Activated CD4-positive, alpha-beta T cell treated with anti-CD3 and anti-CD28 coated beads for 4 hours (primary cell): ENCODE measurements at regions not wholly inside any gene's neighbourhood (a gene's known extent, or its start where the extent isn't known, plus 50 kb on each side); places are given as distances from the start of the nearest gene placed in this dataset.
A peak's percentile ranks its signal among the peaks of the same experiment; 100 is the strongest.
"Not testable (repeated sequence)": the region's sequence is repeated elsewhere in the genome, so short reads cannot be mapped to it uniquely, and the experiment has no call there.

ENCODE experiments used
- DNase-seq, 2 donors: peaks; one replicate each; pipeline ENCODE4 v3.0.0-alpha.2; 2020

GRCh38 chr4:181121733-181122132, 1121.5 kb upstream of the TENM3 start:
- no peak for DNase-seq

GRCh38 chr4:181127171-181127570, 1116.0 kb upstream of the TENM3 start:
- DNase-seq = no peak

GRCh38 chr4:181130317-181130716, 1112.9 kb upstream of the TENM3 start:
- DNase-seq = not testable (repeated sequence)

GRCh38 chr4:181137351-181137750, 1105.9 kb upstream of the TENM3 start:
- DNase-seq = no peak

- no peak for DNase-seq
Observed at GRCh38 chr4:181138116-181138515, 1105.1 kb upstream of the TENM3 start.

GRCh38 chr4:181140037-181140603, 1103.1 kb upstream of the TENM3 start:
- no peak for DNase-seq

- DNase-seq = peak; percentile 49 to 55
Observed at GRCh38 chr4:181143250-181143854, 1099.8 kb upstream of the TENM3 start.

GRCh38 chr4:181146051-181146450, 1097.2 kb upstream of the TENM3 start:
- no peak for DNase-seq

GRCh38 chr4:181147416-181147951, 1095.7 kb upstream of the TENM3 start:
- DNase-seq = no peak

- DNase-seq = no peak
Observed at GRCh38 chr4:181148470-181148869, 1094.7 kb upstream of the TENM3 start.

- no peak for DNase-seq
Observed at GRCh38 chr4:181150191-181150590, 1093.0 kb upstream of the TENM3 start.

- DNase-seq = no peak
Observed at GRCh38 chr4:181151856-181152255, 1091.3 kb upstream of the TENM3 start.

- no peak for DNase-seq
Observed at GRCh38 chr4:181157647-181158046, 1085.6 kb upstream of the TENM3 start.

GRCh38 chr4:181158971-181159370, 1084.2 kb upstream of the TENM3 start:
- no peak for DNase-seq

- DNase-seq = no peak
Observed at GRCh38 chr4:181161669-181162068, 1081.5 kb upstream of the TENM3 start.

- DNase-seq = no peak
Observed at GRCh38 chr4:181162266-181162665, 1080.9 kb upstream of the TENM3 start.

GRCh38 chr4:181162676-181163075, 1080.5 kb upstream of the TENM3 start:
- DNase-seq = no peak

- no peak for DNase-seq
Observed at GRCh38 chr4:181166742-181167399, 1076.3 kb upstream of the TENM3 start.

- DNase-seq = no peak
Observed at GRCh38 chr4:181168011-181168805, 1075.0 kb upstream of the TENM3 start.

- no peak for DNase-seq
Observed at GRCh38 chr4:181173046-181173445, 1070.2 kb upstream of the TENM3 start.

- DNase-seq = no peak
Observed at GRCh38 chr4:181176306-181176705, 1066.9 kb upstream of the TENM3 start.

- DNase-seq = no peak
Observed at GRCh38 chr4:181181331-181181730, 1061.9 kb upstream of the TENM3 start.

GRCh38 chr4:181189751-181190150, 1053.5 kb upstream of the TENM3 start:
- no peak for DNase-seq
